Brain microvascular endothelial cell (primary cell): ENCODE measurements at regions not wholly inside any gene's neighbourhood (a gene's known extent, or its start where the extent isn't known, plus 50 kb on each side); places are given as distances from the start of the nearest gene placed in this dataset.

Source experiments
- DNase-seq: peaks from one replicate; pipeline ENCODE4 v3.0.0-alpha.2; 2020
- H3K27ac ChIP-seq: fragments of 250-450 bp; sonication (Bioruptor Pico); 2 replicates; pipeline ENCODE4 v1.5.1; 2020; ENCODE audit warnings: mild to moderate bottlenecking, moderate library complexity
- H3K27me3 ChIP-seq: fragments of 250-450 bp; sonication (Bioruptor Pico); replicated peaks from 2 replicates; pipeline ENCODE4 v1.5.1; 2020; ENCODE audit warnings: mild to moderate bottlenecking
- H3K36me3 ChIP-seq: fragments of 250-450 bp; sonication (Bioruptor Pico); replicated peaks from 2 replicates; pipeline ENCODE4 v1.5.1; 2020; ENCODE audit warnings: mild to moderate bottlenecking
- H3K4me3 ChIP-seq: 2 replicates; pipeline ENCODE4 v1.5.1; 2011; ENCODE audit warnings: low read depth, mild to moderate bottlenecking, control low read depth, low read length, moderate library complexity
- CTCF ChIP-seq: IDR thresholded peaks from 2 replicates; pipeline ENCODE4 v1.5.1; 2011; ENCODE audit warnings: low read depth, mild to moderate bottlenecking, moderate library complexity, low read length, control low read depth, inconsistent platforms; ENCODE audit errors: missing control alignments
- in situ Hi-C: cut with HindIII; loops from 2 replicates; pipeline ENCODE4 v1.10.0; 2017; ENCODE audit warnings: low sequenced_read_pairs, low pct_ligation_motif_present

GRCh38 chr21:31538816-31539215 is 120.7 kb upstream of the SOD1 start:
- no peak for DNase-seq
- Histone ChIP-seq H3K27ac (no peak overlapping the region), H3K4me3 (no peak overlapping the region), H3K27me3 (no peaks in the 10 kb centered on the region), H3K36me3 (no peaks in the 10 kb centered on the region)
- no peak for TF ChIP-seq CTCF
- in situ Hi-C loops = no loop called here

GRCh38 chr21:31537872-31538576 is 121.5 kb upstream of the SOD1 start:
- H3K36me3 ChIP-seq = no peaks in the 10 kb centered on the region
- H3K27me3 ChIP-seq = no peaks in the 10 kb centered on the region
- TF ChIP-seq CTCF = peak; percentile 44
- H3K27ac ChIP-seq = no peak overlapping the region
- in situ Hi-C loops = no loop called here
- H3K4me3 ChIP-seq = no peak overlapping the region
- DNase-seq = no peak

- TF ChIP-seq CTCF = no peak
- in situ Hi-C loops = no loop called here
- DNase-seq = no peak
- no peaks in the 10 kb centered on the region for H3K27me3 ChIP-seq
- H3K4me3 ChIP-seq = no peak overlapping the region
- no peak overlapping the region for H3K27ac ChIP-seq
- no peaks in the 10 kb centered on the region for H3K36me3 ChIP-seq
Measured at GRCh38 chr21:31536138-31536537, 123.4 kb upstream of the SOD1 start.

- Histone ChIP-seq H3K27me3 (no peaks in the 10 kb centered on the region), H3K4me3 (no peak overlapping the region), H3K36me3 (no peaks in the 10 kb centered on the region), H3K27ac (no peak overlapping the region)
- DNase-seq = no peak
- TF ChIP-seq CTCF = no peak
- in situ Hi-C loops = no loop called here
Measured at GRCh38 chr21:31531967-31532366, 127.5 kb upstream of the SOD1 start.

GRCh38 chr21:31530897-31531705 is 128.4 kb upstream of the SOD1 start:
- H3K27me3 ChIP-seq = no peaks in the 10 kb centered on the region
- DNase-seq = no peak
- no peak overlapping the region for H3K27ac ChIP-seq
- H3K4me3 ChIP-seq = no peak overlapping the region
- TF ChIP-seq CTCF = no peak
- in situ Hi-C loops = no loop called here
- no peaks in the 10 kb centered on the region for H3K36me3 ChIP-seq
